A204.1 (cell line): ENCODE measurements at regions not wholly inside any gene's neighbourhood (a gene's known extent, or its start where the extent isn't known, plus 50 kb on each side); places are given as distances from the start of the nearest gene placed in this dataset.
A peak's percentile ranks its signal among the peaks of the same experiment; 100 is the strongest.
"Not testable (repeated sequence)": the region's sequence is repeated elsewhere in the genome, so short reads cannot be mapped to it uniquely, and the experiment has no call there.

Experiments used
- FAIRE-seq: peaks from 2 replicates; lab custom pipeline; 2012; peaks lifted over from hg19 to GRCh38; lab: Jason Lieb, UNC

- FAIRE-seq = not testable (repeated sequence)
Observed at GRCh38 chr4:102397056-102397455, 51.8 kb upstream of the SLC39A8 start.

DNA sequence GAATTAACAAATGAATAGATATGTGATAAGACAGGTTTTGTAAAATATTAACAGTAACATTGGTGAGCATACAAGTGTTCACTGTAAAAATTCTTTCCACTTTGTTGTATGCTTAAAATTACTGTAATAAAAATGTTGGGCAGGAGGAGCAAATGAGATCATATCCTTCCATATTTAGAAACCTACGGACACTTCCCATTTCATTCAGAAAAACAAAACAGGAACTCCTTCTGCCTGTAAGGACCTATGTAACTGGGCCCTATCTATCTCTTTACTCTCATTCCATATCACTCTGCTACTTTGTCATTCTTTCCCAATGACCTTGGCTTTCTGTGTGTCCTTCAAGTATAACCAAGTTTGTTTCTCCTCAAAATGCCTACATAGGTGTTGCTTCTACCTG lies 53.7 kb upstream of the SLC39A8 start:
- no peak for FAIRE-seq

GRCh38 chr4:102400898-102401297 lies 55.6 kb upstream of the SLC39A8 start:
- no peak for FAIRE-seq

DNA sequence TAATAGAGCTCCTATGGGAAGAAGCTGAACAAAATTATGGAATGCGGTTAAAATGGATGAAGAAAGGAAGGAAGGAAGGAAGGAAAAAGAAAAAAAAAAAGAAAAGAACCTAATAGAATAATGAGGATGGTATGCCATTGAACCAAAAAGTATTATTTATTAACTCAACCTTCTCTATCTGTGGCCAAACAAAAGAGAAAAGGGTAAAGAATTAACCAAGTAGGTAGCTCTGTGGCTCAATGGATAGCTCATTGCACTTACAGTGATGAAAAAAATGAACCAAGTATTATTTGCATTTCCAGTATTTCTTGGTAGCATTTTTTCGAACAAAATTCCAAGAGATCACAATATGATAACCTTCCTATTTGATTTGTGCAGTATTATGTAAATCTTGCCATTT lies 56.9 kb upstream of the SLC39A8 start:
- no peak for FAIRE-seq

- no peak for FAIRE-seq
Observed at GRCh38 chr4:102403116-102403515, 57.8 kb upstream of the SLC39A8 start.

DNA sequence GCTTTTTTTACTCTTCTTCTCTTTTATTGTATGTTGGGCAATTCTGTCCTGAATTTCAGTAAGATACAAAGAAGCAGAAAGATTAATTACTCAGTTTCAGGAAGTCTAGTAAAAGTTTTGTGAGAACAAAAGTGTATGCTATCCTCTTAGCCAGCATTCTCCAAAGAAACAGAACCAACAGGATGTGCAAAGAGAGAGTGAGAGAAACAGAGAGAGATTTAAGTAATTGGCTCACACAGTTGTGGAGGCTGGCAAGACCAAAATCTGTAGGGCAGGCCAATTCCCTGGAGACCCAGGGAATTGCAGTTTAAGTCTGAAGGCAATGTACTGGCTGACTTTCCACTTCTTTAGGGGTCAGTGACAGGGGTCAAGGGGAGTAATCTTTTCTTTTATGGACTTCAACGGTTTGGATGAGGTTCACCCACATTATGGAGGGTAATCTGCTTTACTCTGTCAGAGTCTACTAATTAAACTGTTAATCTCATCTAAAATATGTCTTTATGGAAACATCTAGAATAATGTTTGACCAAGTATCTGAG lies 59.2 kb upstream of the SLC39A8 start:
- no peak for FAIRE-seq

- no peak for FAIRE-seq
Observed at GRCh38 chr4:102405821-102406401, 60.6 kb upstream of the SLC39A8 start.

DNA sequence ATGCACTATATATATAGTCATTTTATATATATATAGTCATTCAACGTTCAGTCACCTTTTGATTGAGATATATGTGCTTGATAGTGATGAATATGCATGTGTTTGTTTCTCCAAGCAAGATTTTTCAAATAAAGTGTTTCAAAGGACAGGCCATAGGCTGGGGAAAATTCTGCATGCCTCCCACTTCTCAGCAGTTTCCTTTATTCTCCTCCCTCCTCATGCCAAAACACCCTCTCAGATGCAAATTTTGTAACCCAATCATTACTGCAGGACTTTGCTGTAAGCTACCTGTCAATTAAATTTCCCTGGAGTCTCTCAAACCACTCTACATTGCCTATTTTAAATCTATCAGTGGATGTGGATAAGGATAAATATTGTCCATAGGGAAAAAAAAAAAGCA lies 65.6 kb upstream of the SLC39A8 start:
- FAIRE-seq = not testable (repeated sequence)

DNA sequence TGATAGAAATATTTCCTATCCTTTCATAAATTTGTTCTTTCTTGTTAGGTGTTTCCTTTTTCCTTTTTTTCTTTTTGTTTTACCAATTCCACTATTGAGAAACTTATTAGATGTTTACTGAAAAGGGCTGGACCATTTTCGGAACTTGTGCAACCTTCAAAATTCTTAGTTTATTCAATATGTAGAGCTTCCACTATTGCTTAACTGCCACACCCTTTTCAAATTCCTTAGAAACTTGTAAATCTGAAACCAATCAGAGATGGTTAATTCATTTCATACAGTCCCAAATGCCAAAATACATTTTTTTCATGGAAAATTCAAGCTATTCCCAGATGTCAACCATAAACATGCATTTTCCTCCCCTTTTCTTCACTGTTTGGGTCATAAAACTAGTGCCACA lies 66.1 kb upstream of the SLC39A8 start:
- no peak for FAIRE-seq

- no peak for FAIRE-seq
Observed at GRCh38 chr4:102416765-102417164, 71.5 kb upstream of the SLC39A8 start.

DNA sequence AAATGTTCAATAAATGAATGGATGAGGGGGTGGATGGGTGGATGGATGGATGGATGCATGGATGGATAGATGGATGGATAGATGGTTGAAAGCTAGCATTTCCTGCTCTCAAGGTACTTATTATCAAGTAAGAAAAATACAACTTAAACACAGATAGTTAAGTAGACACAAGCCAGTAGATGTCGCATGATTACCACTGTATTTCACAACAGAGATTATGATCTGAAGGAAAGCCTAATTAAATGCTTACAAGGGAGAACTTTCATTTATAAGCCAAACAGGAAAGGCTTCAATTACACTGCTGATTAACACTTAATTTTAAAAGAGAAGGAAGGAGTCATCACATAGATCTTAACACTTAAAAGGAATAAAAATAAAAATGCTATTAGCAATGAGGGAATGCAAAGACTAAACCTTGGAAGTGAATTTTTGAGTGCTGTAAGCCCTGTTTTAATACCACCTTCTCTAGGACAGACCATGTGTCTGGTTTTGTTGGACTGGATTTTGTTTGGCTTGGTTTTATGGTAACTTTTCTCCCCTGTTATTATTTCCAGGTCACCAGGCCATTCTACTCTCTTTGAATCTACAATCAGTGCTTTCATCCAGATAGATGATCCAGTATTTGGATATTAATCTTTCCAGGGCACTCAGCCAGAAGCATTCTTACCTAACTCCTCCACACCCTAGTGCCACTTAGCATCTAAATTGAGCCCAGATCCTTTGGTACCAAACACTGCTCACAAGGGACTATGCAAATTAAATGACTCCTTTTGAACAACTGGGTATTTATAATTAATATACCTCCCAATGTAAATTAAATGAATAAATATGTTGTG lies 75.5 kb upstream of the SLC39A8 start:
- no peak for FAIRE-seq

- FAIRE-seq = no peak
Observed at GRCh38 chr4:102422843-102423242, 77.6 kb upstream of the SLC39A8 start.

DNA sequence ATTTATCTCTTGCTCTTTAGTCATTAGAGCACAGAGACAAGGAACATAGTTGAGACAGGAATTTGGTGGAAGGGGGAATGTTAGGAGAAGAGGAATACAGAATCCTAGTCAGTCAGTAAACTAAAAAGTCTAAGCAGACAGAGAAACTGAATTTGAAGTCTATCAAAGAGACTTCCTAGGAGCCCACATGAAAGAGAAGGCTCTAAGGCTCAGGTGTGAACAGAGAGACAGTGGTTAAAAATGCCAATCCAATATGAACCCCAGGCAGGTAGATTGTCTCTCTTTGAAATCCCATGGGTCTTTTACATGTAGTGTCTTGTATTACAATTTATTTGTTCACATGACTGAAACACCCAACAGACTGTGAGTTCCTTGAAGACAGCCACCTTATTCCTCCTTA lies 77.8 kb upstream of the NFKB1 start:
- no peak for FAIRE-seq

GRCh38 chr4:102427371-102427998 lies 73.7 kb upstream of the NFKB1 start:
- FAIRE-seq = no peak

- FAIRE-seq = no peak
Observed at GRCh38 chr4:102428122-102428521, 73.0 kb upstream of the NFKB1 start.

DNA sequence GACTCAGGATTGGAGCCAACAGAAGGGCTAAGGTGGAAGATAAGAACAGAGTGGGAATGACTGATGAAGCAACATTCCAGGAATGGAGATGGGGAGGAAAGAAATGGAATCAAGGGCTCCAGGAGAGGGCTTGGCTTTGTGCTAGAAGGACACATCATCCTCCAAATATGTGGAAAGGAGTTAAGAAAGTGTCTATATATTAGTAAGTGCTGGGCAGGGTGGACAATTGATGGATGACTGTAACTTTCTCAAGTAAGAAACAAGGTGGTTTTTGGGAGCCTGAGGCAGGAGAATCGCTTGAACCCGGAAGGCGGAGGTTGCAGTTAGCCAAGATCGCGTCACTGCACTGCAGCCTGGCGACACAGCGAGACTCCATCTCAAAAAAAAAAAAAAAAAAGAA lies 71.6 kb upstream of the NFKB1 start:
- no peak for FAIRE-seq

DNA sequence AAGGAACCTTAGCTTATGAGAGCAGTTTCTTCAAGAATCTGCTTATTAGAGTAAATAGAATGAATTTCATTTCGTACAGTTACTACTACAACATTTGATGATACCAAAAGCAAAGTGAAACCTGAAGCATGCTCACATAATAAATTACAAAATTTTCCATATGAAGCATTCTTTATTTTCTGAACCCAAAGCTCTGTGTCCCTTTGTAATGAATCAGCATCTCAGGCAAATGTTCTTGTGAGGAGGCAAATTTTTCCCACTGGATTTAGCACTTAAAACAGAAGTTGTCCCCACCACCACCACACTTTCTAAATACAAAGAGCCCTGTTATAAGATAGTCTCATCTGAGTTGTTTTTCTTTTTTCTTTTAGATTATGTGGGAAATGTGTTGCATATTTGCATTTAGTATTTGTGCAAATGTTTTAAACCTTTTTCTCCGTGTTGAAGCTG lies 70.7 kb upstream of the NFKB1 start:
- FAIRE-seq = no peak

DNA sequence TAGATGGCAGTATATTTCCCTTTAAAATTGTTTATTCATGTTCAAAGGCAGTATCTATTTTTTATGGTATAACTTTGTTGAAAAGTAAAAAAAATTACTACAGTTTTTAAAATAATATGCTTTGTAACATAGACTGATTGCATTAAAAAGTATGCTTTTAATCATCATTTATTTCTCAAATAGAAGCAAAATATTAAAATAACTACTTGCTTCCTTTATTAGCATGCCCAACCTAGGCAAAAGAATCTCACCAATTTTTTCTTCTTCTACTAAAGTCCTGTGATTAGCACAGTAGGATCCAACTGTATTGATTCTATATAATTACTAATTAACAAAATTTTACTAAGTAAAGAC lies 69.6 kb upstream of the NFKB1 start:
- peak; percentile 99 for FAIRE-seq

GRCh38 chr4:102437111-102437510 lies 64.0 kb upstream of the NFKB1 start:
- FAIRE-seq = no peak

GRCh38 chr4:102438396-102439235 lies 62.5 kb upstream of the NFKB1 start:
- no peak for FAIRE-seq

DNA sequence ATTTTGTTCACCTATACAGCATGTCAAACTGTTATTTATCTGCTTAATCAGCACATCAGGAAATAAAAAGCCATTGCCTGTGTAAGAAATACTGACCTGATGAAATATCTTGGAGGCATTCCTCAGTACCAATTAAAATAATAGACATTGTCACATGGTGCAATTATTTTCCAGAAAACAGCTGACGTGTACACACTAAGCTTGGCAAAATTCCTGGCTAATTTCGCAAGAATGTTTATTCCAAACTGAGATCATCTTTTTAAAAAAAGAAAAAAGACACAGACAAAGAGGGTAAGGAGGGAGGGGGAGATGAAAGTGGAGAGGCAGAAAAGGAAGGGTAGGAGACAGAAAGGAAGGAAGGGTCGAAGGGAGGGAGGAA lies 61.9 kb upstream of the NFKB1 start:
- FAIRE-seq = no peak

GRCh38 chr4:102439812-102440211 lies 61.3 kb upstream of the NFKB1 start:
- peak; percentile 9 for FAIRE-seq
